ENCODE measurements at regions not wholly inside any gene's neighbourhood (a gene's known extent, or its start where the extent isn't known, plus 50 kb on each side); places are given as distances from the start of the nearest gene placed in this dataset.

- no peak for DNase-seq
Observed at GRCh38 chr10:128867210-128867609, 599.8 kb upstream of the MGMT start.

- DNase-seq = no peak
Observed at GRCh38 chr10:128867819-128868218, 599.2 kb upstream of the MGMT start.

- DNase-seq = no peak
Observed at GRCh38 chr10:128868481-128868880, 598.6 kb upstream of the MGMT start.

GRCh38 chr10:128869101-128869749 lies 597.8 kb upstream of the MGMT start:
- no peak for DNase-seq

- no peak for DNase-seq
Observed at GRCh38 chr10:128870830-128871597, 596.0 kb upstream of the MGMT start.

- no peak for DNase-seq
Observed at GRCh38 chr10:128871671-128872231, 595.3 kb upstream of the MGMT start.

- DNase-seq = no peak
Observed at GRCh38 chr10:128873411-128874054, 593.5 kb upstream of the MGMT start.

- no peak for DNase-seq
Observed at GRCh38 chr10:128874331-128874730, 592.7 kb upstream of the MGMT start.

GRCh38 chr10:128875030-128875744 lies 591.9 kb upstream of the MGMT start:
- DNase-seq = no peak

- DNase-seq = no peak
Observed at GRCh38 chr10:128875956-128876736, 590.9 kb upstream of the MGMT start.

GRCh38 chr10:128877141-128877540 lies 589.9 kb upstream of the MGMT start:
- DNase-seq = no peak

GRCh38 chr10:128877936-128878335 lies 589.1 kb upstream of the MGMT start:
- DNase-seq = no peak

- DNase-seq = no peak
Observed at GRCh38 chr10:128879030-128879429, 588.0 kb upstream of the MGMT start.

GRCh38 chr10:128879441-128880140 lies 587.5 kb upstream of the MGMT start:
- DNase-seq = no peak

GRCh38 chr10:128880159-128880725 lies 586.8 kb upstream of the MGMT start:
- no peak for DNase-seq

- no peak for DNase-seq
Observed at GRCh38 chr10:128881086-128881485, 586.0 kb upstream of the MGMT start.

- no peak for DNase-seq
Observed at GRCh38 chr10:128883231-128884032, 583.6 kb upstream of the MGMT start.

GRCh38 chr10:128884033-128884425 lies 583.0 kb upstream of the MGMT start:
- no peak for DNase-seq

GRCh38 chr10:128884496-128885072 lies 582.5 kb upstream of the MGMT start:
- DNase-seq = no peak
